Right renal cortex interstitium (tissue), 3 donors: ENCODE measurements at regions not wholly inside any gene's neighbourhood (a gene's known extent, or its start where the extent isn't known, plus 50 kb on each side); places are given as distances from the start of the nearest gene placed in this dataset.
"Not testable (repeated sequence)": the region's sequence is repeated elsewhere in the genome, so short reads cannot be mapped to it uniquely, and the experiment has no call there.

Experiments used
- DNase-seq, 3 donors: peaks; one replicate each; pipeline ENCODE4 v3.0.0-alpha.2; 2013; ENCODE audit warnings: low read depth in 3 of 3, low spot score in 2 of 3

GRCh38 chr3:197459571-197459970, 96.2 kb downstream of the BDH1 start:
- DNase-seq: not testable (repeated sequence)

- DNase-seq: no peak
Observed at GRCh38 chr3:197458906-197459470, 96.8 kb downstream of the BDH1 start.

- no peak for DNase-seq
Observed at GRCh38 chr3:197458179-197458707, 97.5 kb downstream of the BDH1 start.

DNA sequence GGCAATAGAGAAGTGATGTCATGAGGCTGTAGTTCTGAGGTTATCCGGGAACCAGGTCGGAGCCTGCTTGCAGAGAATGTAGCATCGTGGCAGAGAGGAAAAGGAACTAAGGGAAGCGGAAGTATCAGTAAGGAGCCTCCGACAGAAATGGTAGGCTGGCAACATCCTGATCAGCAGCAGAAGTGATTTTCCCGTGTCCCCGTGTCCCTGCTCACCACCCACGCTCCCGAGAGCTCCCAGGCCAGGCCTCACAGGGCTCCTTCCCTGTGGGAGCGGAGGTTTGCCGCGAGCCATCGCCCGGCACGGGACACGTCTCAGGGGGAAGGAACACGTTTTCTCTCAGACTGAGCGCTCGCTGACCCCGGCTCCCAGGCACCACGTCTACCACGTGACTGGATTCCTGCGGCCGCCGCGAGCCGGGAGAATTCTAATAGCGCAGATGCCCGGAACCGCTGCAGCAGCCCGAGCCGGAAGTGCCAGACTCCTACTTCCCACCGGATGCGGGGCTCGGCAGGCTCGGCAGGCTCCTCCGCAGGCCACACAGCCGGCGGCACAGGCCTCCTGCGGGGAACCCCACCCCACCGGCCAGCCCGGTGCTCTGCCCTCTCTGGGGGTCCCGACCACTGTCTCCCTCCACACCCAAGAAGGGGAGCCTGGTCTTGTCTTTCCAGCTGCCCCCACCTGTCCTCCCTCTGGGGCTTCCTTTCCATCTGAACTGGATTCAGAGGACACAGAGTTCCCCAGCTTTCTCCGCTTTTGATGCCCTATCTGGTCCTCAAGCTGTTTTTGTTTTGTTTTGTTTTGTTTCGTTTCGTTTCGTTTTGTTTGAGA, 99.3 kb downstream of the BDH1 start:
- DNase-seq: peak; percentile 54 to 76 (median 57)

DNA sequence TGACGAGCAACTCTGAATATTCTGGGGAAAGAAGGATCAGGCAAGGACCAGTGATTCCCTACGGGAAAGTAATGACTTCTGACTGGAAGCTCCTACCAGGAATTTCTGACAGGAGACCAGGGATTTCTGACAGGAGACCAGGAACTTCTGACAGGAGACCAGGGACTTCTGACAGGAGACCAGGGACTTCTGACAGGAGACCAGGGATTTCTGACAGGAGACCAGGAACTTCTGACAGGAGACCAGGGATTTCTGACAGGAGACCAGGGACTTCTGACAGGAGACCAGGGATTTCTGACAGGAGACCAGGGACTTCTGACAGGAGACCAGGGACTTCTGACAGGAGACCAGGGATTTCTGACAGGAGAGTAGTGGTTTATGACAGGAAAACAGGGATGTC, 100.9 kb downstream of the BDH1 start:
- not testable (repeated sequence) for DNase-seq

GRCh38 chr3:197454014-197454413, 101.8 kb downstream of the BDH1 start:
- no peak for DNase-seq

- no peak for DNase-seq
Observed at GRCh38 chr3:197450810-197451209, 105.0 kb downstream of the BDH1 start.

- no peak for DNase-seq
Observed at GRCh38 chr3:197450308-197450707, 105.5 kb downstream of the BDH1 start.

DNA sequence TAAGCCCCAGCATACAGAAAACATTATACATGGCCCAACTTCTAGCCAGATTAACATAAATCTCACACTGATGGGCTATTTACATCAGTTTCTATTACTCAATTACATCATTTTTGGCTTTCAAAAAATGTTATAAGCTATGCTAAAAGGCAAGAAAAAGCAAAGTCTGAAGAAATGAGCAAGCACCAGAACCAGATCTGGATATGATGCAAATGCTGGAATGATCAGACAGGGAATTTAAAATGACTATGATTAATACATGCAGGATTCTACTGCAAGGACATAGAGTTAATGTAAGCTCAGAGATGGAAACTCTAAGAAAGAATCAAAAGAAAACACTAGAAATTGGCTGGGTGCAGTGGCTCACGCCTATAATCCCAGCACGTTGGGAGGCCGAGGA, 106.6 kb downstream of the BDH1 start:
- not testable (repeated sequence) for DNase-seq

GRCh38 chr3:197447781-197448180, 108.0 kb downstream of the BDH1 start:
- DNase-seq: not testable (repeated sequence)

DNA sequence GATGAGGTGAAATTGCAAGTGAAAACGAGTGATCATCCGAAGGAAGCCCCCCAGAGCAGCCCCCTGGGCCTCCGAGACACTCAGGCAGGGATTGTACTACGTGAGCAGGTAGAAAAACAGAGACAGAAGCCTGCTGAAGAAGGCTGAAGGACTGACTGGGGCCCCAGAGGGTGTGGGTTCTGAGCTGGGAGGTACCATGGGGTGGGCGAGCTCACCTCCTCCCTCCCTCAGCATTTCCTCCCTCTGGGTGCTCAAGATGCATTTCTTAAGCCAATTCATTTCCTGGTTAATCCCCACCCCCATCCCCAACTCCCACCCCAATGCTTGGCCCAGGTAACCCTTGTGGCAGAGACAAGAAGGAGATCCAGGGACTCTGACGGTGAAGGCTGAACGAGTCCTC, 108.7 kb downstream of the BDH1 start:
- DNase-seq: no peak

DNA sequence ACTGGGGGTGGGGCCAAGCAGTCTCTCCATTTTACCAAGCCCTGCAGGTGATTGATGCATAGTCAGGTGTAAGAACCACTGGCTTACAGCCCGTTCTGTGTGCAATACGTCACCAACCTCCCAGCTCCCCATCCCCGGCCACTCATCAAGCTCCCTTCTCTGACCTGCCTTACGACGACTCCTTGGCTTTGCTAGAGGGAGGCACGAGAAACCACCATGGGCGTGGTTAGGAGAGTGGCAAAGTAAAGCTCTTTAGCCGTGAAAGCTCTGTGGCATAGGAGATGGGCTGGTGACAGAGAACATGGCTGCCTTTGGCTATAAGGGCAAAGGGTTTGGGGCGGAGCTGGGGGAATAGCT, 109.1 kb downstream of the BDH1 start:
- DNase-seq: no peak

GRCh38 chr3:197445896-197446699, 109.7 kb downstream of the BDH1 start:
- no peak for DNase-seq

DNA sequence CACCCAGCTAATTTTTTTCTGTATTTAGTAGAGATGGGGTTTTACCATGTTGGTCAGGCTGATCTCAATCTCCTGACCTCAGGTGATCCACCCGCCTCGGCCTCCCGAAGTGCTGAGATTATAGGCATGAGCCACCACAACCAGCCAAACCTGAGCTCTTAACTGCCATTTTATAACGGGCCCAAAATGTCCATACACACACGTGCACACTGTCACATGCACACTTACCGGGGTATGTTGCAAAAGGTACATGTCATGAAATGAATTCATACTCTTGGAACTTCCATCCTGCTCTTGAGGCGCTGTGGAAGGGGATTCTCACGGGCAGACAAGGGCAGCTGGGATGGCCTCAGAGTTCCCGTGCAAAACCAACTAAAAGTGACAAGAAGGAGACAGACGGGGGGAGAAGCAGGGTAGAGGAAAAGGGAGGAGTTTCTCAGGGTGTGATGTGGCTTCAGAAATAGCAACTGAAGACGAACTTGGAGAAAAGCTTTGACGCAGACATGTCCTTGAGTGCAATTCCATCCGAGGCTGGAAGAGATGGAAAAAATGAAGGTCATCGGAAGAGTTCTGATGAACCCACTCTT, 110.9 kb downstream of the BDH1 start:
- DNase-seq: no peak

DNA sequence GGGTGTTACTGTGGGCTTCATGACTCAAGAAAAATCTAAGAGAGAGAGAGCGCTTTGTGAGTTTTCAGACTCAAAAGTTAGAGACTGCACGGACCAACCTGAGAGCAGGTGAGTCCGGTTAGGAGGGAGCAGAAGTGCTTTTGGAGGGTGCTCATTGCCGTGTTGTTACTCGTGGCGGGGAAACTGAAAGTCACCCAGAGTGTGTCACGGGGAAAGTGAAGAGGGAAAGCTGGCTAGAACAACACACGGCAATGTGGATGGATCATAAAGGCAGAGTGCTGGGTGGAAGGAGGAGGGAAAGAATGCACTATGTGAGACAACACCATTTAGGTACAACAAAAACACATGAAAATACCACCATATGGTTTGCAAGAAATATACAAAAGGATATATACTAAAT, 112.3 kb downstream of the BDH1 start:
- no peak for DNase-seq

- DNase-seq: no peak
Observed at GRCh38 chr3:197440717-197441303, 115.0 kb downstream of the BDH1 start.

GRCh38 chr3:197438906-197439305, 116.9 kb downstream of the BDH1 start:
- DNase-seq: no peak

GRCh38 chr3:197435426-197435825, 120.3 kb downstream of the BDH1 start:
- no peak for DNase-seq

GRCh38 chr3:197434830-197435229, 120.9 kb downstream of the BDH1 start:
- no peak for DNase-seq

DNA sequence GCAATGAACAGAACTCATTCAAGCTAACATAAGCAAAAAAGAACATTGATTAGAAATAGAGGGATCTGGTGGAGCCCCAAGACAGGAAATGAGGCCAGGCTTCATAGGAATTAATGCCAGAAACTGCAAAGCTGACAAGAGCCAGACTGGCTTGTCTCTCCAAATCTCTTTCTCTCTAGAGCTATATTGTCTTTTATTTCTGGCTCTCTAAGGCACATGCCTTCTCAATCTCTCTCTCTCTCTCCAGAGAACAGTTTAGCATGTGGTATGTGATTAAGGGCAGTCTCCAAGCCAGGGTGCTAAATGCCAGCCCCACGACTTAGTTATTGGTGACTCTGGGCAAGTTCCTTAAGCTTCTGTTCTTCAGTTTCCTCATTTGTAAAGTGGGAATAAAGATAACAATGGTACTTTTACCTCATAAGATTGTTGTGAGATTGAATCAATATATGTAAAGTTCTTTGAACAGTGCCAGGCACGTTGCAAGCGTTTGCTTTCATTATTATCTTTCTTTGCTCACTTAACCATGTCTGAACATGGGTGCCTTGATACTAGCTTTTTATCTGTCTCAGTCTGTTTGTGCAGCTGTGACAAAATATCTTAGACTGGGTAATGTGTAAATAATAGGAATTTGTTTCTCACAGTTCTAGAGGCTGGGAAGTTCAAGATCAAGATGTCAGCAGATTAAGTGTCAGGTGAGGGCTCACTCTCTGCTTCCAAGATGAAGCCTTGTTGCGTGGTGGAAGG, 123.2 kb downstream of the BDH1 start:
- DNase-seq: no peak
